ENCODE measurements at regions not wholly inside any gene's neighbourhood (a gene's known extent, or its start where the extent isn't known, plus 50 kb on each side); places are given as distances from the start of the nearest gene placed in this dataset.

- no peak for TF ChIP-seq RAD21 (IDR thresholded peaks at IDR 0.05; ENCODE audit: insufficient read depth, low read depth, low read length)
- TF ChIP-seq, protein P1, sequence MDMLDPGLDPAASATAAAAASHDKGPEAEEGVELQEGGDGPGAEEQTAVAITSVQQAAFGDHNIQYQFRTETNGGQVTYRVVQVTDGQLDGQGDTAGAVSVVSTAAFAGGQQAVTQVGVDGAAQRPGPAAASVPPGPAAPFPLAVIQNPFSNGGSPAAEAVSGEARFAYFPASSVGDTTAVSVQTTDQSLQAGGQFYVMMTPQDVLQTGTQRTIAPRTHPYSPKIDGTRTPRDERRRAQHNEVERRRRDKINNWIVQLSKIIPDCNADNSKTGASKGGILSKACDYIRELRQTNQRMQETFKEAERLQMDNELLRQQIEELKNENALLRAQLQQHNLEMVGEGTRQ (IDR thresholded peaks at IDR 0.05; ENCODE audit: borderline replicate concordance, low read depth, low read length): no peak
- TF ChIP-seq CTCF (IDR thresholded peaks at IDR 0.05 in 2 of 3, conservative IDR thresholded peaks at IDR 0.05 in 1 of 3; ENCODE audit: control insufficient read depth in 2 of 3, extremely low read depth in 1 of 3, insufficient read depth in 1 of 3, low read depth in 3 of 3, low read length in 3 of 3): no peak
- TF ChIP-seq MXI1 (IDR thresholded peaks at IDR 0.05; ENCODE audit: low read depth, low read length): no peak
- TF ChIP-seq POLR2A (IDR thresholded peaks at IDR 0.05; ENCODE audit: low read depth, low read length): no peak
- TF ChIP-seq SP1 (IDR thresholded peaks at IDR 0.05; ENCODE audit: low read depth, low read length): no peak
Measured at GRCh38 chr15:31563001-31563400, 236.4 kb downstream of the KLF13 start.

Data from GM12878 (cell line).